M059J (cell line): ENCODE measurements at regions not wholly inside any gene's neighbourhood (a gene's known extent, or its start where the extent isn't known, plus 50 kb on each side); places are given as distances from the start of the nearest gene placed in this dataset.
"Not testable (repeated sequence)": the region's sequence is repeated elsewhere in the genome, so short reads cannot be mapped to it uniquely, and the experiment has no call there.

Source experiments
- DNase-seq: peaks from one replicate; pipeline ENCODE4 v3.0.0-alpha.2; 2012; ENCODE audit warnings: low read depth

- no peak for DNase-seq
These were observed 123.5 kb downstream of the MAP3K7 start for GRCh38 chr6:90463359-90463758.

GRCh38 chr6:90462102-90462501 lies 124.8 kb downstream of the MAP3K7 start:
- no peak for DNase-seq

- DNase-seq: no peak
These were observed 125.5 kb downstream of the MAP3K7 start for GRCh38 chr6:90461383-90461782.

GRCh38 chr6:90460051-90460450 lies 126.8 kb downstream of the MAP3K7 start:
- no peak for DNase-seq

- no peak for DNase-seq
These were observed 127.6 kb downstream of the MAP3K7 start for GRCh38 chr6:90459225-90459758.

- DNase-seq: no peak
These were observed 128.3 kb downstream of the MAP3K7 start for GRCh38 chr6:90458353-90459224.

GRCh38 chr6:90457867-90458259 lies 129.0 kb downstream of the MAP3K7 start:
- no peak for DNase-seq

GRCh38 chr6:90456997-90457866 lies 129.6 kb downstream of the MAP3K7 start:
- not testable (repeated sequence) for DNase-seq

- no peak for DNase-seq
These were observed 130.9 kb downstream of the MAP3K7 start for GRCh38 chr6:90456001-90456400.

GRCh38 chr6:90454836-90455427 lies 131.9 kb downstream of the MAP3K7 start:
- peak; percentile 7 for DNase-seq

GRCh38 chr6:90450268-90450953 lies 136.5 kb downstream of the MAP3K7 start:
- DNase-seq: no peak

GRCh38 chr6:90449311-90449710 lies 137.6 kb downstream of the MAP3K7 start:
- DNase-seq: no peak

GRCh38 chr6:90448836-90449235 lies 138.0 kb downstream of the MAP3K7 start:
- DNase-seq: no peak

GRCh38 chr6:90446164-90446563 lies 140.7 kb downstream of the MAP3K7 start:
- DNase-seq: no peak

- no peak for DNase-seq
These were observed 141.3 kb downstream of the MAP3K7 start for GRCh38 chr6:90445533-90446108.

- DNase-seq: no peak
These were observed 142.6 kb downstream of the MAP3K7 start for GRCh38 chr6:90444160-90444714.

- DNase-seq: no peak
These were observed 144.5 kb downstream of the MAP3K7 start for GRCh38 chr6:90442366-90442765.

GRCh38 chr6:90440586-90441283 lies 144.1 kb upstream of the BACH2 start:
- no peak for DNase-seq

- no peak for DNase-seq
These were observed 142.9 kb upstream of the BACH2 start for GRCh38 chr6:90439586-90439985.

GRCh38 chr6:90436403-90436802 lies 139.8 kb upstream of the BACH2 start:
- DNase-seq: no peak
